T-helper 1 cell (primary cell): ENCODE measurements at regions not wholly inside any gene's neighbourhood (a gene's known extent, or its start where the extent isn't known, plus 50 kb on each side); places are given as distances from the start of the nearest gene placed in this dataset.

Source experiments
- DNase-seq, 5 donors: peaks; one replicate each; pipeline ENCODE4 v3.0.0-alpha.2; 2012 to 2020

DNA sequence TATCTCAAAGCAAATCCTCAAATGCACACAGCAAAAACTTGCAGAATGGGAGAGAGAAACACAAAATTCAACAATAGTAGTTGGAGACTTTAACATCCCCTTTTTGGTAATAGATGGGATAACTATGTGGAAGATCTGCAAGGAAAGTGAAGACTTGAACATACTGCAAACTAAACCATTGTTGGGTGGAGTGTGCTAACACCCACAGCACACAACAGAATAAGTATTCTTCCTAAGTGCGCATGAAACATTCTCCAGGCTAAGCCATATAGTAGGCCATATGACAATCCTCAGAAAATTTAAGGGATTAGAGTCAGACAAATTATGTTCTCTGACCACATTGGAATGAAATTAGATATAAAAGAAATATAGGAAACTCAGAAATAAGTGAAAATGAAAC is 230.6 kb downstream of the FBXO15 start:
- no peak for DNase-seq

DNA sequence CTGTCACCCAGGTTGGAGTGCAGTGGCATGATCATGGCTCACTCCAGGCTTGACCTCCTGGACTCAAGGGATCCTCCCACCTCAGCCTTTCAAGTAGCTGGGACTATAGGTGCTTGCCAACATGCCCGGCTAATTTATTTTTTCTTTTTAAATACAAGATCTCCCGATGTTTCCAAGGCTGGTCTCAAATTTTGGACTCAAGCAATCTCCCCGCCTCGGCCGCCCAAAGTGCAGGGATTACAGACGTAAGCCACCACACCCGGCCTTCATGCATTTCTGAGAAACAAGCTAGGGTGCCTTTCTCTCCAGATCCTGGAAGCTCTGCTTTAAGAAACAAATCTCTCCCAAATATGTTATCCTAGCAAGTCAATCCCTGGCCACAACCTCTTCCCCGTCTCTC is 234.1 kb downstream of the FBXO15 start:
- no peak for DNase-seq

DNA sequence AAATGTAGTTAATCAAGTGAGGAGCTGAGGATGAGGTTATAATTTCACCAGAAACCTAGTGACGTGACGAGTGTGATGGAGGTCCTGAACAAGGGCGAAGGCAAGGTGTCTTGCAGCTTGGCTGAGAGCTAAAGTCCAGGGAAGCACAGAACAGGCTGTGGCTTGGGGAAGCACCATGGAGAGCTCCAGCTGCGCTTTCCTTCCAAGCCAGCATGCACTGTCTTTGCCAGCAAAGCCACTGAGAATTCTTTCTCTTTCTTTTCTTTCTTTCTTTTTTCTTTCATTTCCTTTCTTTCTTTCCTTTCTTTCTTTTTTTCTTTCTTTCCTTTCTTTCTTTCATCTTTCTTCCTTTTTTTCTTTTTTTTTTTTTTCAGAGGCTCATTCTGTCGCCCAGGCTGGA is 239.3 kb downstream of the FBXO15 start:
- DNase-seq, result no peak

DNA sequence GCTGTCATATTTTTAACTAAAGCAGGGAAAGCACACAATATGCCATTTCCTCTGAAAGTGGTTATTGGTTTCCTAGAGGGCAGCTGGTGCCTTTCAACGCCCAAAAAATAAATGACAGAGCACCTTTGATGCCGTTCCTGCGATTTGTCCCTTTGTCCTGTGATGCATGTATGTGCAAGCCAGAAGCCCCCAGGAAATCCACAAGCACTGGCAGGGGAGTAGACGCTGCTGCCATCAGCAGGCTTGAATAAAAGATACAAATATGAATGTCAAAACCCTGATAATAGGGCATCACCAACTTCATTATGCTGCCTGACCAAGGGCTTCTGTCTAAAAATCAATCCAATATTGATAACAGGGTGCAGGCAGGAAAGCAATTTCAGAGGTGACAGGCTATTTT is 246.1 kb downstream of the FBXO15 start:
- no peak for DNase-seq

DNA sequence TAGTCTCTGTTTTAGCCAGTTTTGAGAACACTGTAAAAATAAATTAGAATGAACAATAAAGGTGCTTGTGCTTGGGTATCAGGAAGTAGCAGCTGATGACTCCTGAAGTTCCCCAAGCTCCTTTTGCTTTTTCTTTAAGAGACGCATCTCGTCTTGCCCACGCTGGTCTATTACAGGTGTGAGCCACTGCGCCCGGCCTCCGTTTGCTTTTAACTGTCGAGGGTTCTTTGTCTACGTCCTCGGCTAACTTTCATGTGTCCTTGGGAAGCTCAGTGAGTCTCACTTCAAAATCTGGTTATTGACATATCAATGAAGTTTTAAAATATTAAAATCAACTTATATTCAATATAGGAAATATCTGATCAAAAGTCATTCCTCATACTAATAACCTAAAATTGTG is 246.5 kb downstream of the FBXO15 start:
- DNase-seq, result no peak

DNA sequence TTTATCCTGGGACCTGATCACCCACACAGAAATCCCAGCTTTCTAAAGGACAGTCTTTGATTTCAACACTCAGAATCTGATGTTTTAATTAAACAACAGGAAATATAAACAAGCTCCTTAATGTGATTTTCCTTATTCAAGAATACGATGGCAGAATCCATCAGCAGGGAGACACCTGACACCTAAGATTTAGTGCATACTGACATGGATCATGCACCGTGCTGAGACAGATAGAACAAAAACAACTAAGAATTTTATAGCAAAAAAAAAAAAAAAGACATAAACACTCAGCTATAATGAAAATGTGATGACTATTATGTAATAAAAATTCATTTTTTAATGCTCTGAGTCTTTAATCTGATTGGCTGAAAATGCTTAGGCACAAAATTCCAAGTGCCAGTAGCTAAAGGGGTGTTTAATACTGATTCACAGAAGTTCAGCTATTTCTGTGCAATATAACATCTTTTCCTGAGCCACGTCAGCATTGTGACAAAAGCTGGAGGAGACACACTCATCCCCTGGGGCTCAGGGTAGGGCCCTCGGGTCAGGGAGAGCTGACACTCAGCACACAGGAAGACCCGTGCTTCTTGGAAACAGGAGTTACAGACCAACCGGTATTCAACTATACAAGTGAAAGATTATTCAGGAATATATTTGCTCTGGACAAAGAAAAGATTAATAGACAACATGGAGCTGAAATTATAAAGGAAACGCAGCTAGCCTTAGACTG is 247.4 kb downstream of the FBXO15 start:
- no peak for DNase-seq

DNA sequence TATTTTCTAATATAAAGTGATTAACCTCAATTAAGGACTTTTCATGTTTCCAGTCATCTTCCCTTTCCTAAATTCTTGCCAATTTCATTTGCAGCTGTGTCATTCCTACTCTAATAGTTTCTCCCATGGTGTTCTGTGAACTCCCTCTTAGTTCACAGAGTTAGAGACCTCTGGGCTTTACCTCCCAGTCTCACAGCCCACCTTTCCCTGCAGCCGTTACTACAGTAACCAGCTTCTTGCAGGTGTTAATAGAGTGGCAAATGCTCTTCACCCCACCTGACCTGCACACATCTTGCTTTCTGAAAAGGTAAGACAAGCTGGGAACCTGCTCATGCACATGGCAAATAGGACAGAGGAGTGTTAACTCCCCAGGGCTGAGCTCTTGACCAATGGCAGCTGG is 250.1 kb downstream of the FBXO15 start:
- no peak for DNase-seq

DNA sequence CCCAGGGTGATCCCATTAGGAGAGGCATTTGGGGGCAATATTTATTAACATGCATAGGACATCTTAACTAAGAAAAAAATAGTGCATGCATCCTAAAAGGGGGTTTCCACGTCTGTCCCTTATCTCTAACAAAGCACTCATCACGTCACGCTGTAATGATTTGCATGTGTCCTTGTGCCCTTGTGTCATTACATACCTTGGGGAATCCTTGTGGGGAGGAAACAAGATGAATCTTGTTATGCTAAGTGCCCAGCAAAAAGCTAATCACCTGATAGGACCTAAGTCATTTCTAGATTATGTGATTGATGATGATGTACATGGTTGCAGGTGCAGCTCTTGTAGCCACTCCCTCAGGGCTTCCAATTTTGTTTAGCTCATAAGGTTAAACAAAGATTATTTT is 250.9 kb downstream of the FBXO15 start:
- DNase-seq, result no peak

DNA sequence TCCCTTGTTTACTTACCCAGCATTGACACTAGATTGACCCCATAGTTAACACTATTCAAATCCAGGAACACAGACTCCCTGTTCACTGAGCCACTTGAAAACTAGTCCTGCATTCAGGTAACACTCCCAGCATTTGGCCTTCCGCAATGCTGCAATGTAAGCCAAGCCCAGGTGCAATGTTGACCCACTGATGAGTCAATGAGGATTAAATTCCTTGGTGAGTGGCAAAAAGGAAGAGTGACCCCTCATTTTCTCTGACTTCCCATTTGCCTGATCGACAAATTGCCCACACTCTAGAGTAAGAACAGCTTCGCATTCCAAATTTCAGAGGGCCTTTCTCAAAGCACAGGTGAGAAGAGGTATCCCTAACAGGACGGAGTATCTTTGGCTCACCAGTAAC is 251.9 kb downstream of the FBXO15 start:
- no peak for DNase-seq

DNA sequence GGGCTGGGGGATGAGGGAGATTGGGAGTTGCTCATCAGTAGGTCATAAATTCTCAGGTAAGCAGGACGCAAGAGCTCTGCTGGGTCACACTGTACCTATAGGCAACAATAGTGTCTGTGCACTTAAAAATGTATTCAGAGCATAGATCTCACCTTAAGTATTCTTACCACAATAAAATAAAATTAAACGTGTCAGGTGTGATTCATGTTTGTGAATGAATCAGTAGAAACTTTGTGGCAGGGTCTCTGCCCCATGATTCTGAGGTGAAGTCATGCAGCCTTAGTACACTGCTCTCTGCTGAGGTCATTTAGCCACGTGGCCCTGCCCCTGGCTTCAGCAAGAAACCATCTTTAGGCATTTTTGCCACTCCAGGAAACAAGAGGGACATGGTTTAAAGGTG is 253.8 kb downstream of the FBXO15 start:
- DNase-seq, result no peak

DNA sequence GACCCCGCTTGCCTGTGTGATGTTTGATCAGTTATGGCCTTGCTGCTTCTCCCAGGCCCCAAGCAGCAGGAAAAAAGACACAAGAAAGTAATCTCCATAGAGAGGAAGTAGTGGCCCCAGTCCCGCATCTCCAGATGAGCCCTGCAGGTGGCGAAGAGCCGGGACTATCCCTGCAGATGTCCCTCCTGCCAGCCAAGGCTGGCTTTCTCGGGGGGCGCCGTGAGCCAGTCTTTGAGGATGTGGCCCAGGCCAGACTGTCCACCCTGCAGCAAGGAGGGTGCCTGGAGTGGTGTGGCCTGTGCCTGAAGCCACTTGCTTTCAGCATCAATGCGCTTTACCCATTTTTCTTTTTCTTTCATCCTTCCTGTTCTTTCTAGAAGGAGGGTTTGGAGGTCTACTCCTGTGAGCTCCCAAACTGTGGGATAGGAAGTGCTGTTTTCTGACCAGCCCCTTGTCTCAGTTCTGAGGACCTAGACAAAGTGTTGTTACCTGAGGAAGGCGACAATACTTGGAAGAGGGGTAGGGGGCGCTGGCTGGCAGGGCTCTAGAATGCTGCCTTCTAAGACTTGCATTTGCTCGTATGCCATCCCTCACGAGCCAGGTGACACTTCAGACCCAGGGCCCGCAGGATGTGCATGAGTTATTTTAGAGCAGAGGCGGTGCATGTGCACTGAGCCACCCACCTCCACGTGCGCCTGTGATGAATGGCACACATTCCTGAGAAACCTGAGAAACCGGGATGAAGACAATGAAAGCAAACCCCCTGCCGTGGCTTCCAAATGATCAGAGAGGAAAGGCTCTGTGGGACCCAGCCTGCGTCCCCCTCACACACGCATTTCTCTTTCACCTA is 255.8 kb downstream of the FBXO15 start:
- no peak for DNase-seq

DNA sequence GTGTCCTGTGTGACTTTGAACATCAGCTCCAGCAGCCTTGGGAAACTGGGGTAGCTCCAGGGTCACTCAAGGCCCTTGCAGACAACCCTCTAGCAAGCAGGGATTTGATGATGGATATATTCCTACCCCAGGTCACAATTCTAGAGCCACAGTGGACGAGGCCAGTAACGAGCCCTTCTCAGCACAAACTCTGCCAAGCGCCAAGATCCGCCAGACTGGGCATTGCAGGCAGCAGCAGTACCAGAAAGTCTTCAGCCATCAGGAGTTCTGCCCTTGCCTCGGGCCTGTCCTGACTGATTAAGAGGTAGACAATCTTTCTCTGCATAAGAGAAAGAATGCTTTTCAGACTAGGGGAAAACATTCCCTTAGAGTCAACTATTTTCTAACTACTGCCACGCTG is 259.1 kb downstream of the FBXO15 start:
- DNase-seq, result no peak

DNA sequence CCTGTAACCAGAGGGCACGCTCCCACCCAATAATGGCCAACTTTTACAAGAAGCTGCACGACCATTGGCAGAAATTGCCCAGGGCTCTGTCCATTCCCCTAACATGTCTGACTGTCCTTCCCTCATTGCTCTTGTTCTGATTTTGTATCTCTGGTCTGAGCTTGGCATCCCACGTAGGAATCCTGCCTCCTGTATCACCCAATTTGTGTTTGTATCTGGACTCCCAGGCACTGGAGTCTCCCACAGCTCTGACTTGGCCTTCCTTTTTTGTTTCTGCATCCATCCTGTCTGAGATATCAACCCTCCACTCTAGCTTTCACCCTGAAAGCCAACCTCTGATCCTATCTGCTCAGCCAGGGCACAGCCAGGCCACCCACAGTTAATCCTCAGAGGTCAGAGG is 259.8 kb downstream of the FBXO15 start:
- DNase-seq, result no peak

DNA sequence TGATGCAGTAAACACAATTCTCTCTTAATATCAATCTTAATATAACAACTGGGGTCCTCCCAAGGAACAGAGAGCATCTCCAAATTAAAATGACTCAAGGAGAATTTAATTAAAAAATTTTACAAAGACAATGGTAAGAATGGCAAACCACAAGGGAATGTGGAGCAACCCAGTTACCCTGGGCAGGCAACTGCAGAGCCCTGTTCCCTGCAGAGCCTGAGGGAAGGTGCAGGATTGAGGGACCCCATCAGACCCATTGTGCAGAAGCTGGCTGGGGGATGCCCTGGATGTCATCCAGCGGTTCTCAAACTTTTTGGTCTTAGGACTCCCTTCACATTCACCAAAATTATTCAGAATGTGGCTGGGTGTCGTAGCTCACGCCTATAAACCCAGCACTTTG is 262.8 kb downstream of the FBXO15 start:
- no peak for DNase-seq

DNA sequence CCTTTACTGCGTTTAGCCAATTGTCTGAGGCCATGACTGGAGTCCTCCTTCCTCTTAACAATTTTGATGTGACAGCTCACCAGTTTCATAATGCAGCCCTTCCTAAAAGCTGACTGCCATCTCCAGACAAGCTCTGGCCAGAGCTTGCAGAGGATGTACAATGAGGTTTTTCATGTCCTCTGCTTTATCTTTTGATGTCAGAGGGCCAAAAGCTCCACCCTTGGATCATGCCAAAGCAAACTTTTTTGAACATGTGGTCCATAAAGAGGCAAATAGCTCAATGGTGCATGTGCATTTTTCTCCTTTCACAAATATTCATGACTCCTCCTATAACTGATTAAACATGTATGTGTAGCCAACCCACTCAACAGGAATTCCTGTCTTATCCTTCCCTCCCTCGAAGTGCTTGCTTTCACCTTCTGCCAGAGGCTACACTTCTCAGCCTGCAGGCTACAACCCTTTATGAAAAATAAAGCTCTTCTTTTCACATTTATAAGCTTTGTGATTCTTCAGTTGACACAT is 266.2 kb downstream of the FBXO15 start:
- DNase-seq, result no peak

DNA sequence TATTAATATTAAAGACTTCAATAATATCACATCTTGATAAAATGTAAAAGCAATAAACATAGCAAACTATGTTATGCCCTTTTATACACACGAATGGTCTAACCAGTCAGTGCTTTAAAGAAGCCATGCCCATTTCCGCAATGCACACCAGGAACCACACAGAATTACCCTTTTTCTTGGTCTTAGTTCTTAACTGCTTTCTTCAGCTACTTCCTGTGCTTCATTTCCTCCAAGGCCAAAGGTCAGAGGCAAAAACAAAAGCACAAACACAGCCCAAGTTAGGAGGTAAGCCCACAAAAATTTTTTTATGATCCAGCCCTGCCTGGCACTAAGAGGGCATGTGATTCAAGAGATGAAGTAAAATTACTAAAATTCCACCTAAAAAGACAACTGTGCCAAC is 267.2 kb downstream of the FBXO15 start:
- DNase-seq, result peak in 1 of 5 donors; percentile 6

DNA sequence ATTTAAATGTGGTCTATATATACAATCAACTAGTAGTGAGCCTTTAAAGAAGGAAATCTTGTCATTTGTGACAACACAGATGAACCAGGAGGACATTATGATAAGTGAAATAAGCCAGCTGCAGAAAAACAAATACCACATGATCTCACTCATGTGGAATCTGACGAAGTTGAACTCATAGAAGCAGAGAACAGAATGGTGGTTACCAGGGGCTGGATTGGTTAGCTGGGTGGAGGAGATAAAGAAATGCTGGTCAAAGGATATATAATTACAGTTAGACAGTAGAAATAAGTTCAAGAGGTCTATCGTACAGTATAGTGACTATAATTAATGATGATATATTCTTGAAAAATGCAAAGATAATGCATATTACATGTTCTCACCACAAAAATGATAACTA is 267.9 kb downstream of the FBXO15 start:
- no peak for DNase-seq

DNA sequence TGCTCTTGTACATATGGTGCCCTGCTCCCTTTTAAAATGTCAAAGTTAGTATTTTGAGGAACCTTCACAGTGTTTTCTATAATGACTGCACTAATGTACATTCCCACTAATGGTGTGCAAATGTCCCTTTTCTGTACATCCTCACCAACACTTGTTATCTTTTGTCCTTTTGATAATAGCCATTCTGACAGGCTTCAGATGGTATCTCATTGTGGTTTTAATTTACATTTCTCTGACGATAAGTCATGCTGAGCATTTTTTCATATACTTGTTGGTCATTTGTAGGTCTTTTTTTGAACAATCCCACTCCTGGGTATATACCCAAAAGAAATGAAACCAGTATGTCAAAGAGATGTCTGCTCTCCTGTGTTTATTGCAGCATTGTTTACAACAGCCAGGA is 268.3 kb downstream of the FBXO15 start:
- no peak for DNase-seq

DNA sequence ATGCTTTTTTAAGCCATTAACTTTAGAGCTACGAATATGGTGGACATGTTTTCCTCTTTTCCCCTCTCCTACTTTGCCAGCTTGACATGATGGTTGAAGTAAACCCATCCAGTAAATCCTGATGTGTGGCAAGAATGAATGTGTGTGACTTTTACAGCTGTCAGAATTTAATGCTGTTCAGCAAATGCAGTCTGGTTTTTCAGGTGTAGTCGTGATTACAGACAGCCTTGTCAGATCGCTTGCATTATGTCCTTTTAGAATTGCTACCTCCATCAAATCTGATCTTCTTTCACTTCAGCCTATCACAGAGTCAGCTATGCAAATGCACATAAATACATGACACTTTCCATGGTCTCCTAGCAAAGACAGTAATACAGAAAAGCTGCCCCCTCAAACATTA is 278.5 kb downstream of the FBXO15 start:
- no peak for DNase-seq

DNA sequence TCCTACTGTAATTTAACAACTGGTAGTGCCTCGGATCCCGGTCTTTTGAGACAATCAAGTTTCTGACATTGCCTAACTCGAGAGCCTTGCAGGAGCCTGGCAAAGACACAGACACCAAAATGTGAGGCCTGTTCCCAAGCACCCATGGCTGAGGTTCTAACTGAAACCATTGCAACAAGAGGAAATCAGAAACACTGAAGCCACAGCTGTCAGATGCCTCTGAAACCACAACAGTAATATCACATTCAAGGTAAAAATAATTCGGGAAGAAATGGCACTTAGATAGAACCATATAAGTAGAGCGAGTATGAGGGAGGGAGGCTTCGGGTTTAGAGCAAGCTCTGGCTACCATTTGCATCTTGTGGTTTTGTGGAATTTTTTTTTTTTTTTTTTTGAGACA is 285.9 kb downstream of the FBXO15 start:
- DNase-seq, result no peak

DNA sequence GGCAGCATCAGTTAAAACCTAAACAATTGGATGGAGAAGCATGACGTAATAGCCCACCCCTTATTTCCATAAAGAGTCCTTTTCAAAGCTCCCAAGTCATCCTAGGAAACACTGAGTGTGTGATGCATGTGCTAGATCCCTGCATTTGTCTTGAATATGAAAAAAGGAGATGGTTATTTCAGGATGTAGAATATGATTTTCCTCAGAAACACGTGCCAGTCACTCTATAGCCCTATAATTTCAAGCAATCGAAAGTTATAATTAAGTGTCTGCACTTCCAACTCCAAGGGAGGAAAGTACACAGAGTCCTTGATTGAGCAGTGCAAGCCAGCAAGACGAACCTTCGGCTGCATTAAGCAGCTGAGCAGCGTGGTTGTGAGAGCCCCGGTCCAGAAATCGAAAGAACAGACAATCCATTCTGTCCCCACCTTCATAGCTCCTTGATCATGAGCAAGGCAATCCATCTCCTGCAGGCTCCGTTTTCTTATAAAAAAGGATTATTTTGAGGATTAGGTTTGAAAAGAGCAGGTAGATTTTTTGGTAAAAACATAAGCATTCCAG is 287.7 kb downstream of the FBXO15 start:
- DNase-seq, result no peak

DNA sequence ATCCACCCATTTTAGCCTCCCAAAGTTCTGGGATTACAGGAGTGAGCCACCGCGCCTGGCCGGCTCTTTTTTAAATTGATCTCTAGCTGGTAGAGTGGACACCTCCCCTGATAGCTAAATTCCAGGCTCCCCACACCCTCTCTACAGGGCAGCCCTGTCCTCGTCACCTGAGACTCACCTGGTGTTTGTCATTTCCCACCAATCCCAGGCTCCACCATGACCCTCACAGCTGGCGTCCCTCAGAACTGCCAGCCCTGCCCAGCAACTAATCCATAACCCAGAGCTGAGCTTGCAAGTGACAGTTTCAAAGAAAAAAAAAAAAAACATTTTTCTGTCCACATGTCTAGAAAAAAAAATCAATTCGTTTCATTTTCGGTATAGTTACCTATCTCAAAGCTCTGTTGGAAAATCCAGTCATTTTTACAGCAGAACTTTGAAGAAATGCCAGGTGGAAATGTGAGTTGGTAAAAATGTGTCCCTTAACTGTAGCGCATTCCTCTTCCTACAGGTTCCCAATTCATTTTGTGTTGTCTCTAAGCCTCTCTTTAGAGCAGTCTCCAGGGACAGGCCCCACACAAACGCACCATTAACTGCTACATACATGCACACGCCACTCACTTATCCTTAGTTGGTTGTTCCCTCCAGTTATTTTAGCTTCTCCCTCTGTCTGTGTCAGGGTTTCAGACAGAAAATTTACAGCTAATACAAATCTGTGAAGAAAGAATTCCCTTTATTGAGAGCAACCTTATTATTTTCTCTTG is 294.7 kb downstream of the FBXO15 start:
- no peak for DNase-seq

DNA sequence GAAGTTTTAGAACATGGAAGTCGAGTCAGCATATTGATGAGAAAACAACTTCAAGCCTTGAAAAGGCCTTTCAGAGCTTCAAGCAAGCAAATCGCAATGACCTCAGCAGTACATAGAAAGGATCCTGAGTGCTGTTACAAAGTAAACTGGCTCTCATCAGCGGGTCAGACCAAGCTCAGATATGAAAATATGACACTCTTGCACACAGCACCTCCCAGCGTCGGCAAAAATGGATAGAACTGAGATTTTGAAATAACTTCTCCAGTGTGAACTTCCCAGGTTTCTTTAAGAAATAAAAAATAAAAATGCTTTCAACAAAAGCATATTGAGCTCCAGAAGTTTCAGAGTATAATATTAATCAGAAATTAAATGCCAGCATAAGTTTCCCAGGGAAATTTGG is 296.9 kb downstream of the FBXO15 start:
- no peak for DNase-seq
